GM21447 (cell line): ENCODE measurements at regions not wholly inside any gene's neighbourhood (a gene's known extent, or its start where the extent isn't known, plus 50 kb on each side); places are given as distances from the start of the nearest gene placed in this dataset.

Experiments
- ATAC-seq: cut with Tn5 transposase; IDR thresholded peaks from one replicate; pipeline ENCODE4 v1.9.1; 2021; ENCODE audit not compliant: unreplicated experiment

DNA sequence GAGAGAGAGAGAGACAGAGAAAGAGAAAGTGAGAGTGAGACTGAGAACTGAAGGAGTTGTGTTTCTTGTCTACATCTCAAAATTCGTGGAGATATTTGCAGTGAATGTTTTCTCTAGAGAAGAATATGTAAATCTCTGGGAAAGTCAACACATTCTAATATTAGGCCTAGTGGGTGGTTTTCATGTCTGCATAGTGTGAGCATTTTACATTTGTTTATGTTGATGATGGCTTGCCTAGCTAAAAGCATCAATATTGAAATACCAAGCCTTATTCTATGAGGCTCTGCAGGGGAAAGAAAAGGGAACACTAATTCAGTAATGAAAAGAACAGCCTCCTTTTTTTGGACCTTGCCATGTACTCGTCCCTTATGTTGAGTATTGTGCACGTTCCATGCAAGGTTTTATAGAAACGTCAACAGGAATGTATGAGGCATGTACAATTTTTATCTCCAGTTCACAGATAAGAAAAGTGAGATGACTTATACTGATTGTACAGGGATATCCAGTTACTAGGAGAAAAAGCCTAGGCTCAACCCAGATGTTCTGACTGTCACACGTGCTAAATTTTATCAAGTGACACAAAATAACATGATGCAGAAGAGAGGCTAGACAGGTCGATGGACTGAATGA lies 1288.9 kb upstream of the SLC10A2 start:
- ATAC-seq: no peak

DNA sequence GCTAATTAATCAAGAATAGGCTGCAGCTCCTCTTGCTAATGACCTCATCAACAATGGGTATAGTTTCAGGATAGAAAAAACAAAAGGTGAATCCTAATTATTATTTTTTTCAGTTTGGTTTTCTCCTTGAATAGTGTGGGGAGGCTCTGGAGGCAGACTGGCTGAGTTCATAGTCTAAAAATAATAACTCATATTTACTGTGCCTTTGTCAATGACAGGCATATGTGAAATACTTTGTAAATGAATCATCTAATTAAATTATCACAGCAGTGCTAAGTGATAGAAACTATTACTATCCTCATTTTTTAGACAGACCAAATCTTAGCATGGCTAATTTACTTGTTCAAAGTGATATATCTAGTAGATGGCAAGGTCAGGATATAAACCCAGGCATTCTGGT lies 1261.0 kb upstream of the SLC10A2 start:
- ATAC-seq: no peak

DNA sequence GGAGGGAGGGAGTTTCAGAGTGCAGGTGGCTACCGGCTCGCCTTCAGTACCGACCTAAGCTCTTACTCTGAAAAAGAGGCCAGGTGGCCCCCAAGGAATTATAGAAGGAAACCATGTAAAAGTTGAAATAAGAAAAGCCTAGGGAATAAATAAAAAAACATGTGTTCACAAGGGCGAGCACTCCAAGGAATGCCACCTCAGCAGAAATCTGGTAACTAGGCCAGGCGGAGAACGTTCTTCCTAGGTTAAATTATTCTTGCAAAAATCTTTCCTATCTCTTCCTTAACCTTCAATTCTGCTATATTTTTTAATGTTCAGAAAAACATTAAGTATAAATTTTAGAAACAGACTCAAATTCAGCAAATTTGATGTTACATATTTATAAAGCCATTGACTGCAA lies 1260.3 kb upstream of the SLC10A2 start:
- ATAC-seq: no peak

DNA sequence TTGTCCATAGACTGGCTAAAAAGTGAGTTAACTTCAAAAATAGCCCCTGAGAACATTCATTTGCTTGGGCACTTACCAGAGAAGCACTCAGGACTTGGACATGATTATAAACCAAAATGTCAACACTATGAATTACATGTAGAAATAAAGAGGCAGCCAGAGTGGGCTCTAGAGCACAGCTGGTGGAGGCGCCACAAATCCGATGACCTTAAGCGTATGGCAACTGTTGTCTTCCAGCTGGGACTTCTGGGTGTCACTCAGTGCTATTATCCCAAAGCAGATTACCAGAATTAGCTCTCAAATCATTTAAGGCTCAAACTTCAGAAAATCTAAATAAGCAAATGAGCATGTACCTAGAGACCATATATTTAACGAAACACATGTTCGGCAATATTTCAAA lies 1255.5 kb upstream of the SLC10A2 start:
- ATAC-seq: no peak

DNA sequence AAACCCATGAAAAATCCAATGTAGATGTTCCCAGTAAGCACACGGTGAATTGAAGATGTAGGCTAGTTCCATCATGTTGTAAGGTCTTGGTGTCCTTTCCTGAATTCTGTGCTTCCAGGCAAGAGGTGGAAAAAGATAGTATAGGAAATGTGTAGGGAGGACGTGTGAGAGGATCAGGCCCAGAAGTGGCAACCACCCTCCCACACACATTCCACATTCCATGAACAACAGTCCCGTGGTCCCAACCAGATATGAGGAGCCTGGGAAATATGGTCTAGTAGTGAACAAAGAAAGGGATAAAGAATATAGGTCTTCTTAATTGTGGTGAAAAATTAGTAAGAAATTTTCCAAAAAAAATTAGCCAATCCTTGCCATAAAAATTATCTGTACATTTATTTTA lies 1254.2 kb upstream of the SLC10A2 start:
- no peak for ATAC-seq

DNA sequence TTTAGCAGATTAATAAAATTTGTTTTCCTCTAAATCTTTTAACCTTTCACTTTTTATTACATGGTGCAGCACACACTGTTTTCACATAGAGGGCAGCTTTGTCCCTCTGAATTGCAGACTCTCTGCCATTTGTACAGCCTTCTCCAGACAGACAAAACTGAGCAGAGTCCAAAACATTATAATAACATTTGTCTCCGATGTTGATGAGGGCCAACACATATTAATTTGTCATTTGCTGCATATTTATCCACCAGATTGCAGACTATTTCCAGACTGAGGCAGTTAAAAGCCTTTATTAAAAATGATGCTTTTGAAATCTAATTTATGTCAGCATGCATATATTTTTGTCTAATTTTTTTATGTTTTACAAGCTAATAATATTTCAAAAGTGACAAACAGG lies 1251.9 kb upstream of the SLC10A2 start:
- no peak for ATAC-seq

DNA sequence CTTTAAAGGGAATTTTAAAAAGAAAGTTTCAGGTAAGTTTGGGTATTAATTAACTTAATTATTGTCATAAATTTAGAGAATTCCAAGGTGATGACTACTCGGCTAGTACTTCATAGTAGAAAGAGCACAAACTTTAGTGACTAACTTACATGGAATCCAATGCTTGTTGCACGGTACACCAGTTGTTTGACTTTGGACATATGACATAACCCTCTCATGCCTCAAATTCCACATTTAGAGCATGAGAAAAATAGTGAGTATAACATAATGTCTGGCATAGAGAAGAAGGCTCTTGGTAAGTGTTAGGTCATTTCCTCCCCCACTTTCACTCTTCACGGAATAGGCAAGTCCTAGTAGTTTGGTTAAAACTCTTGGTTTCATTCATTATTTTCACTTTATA lies 1249.4 kb upstream of the SLC10A2 start:
- no peak for ATAC-seq

DNA sequence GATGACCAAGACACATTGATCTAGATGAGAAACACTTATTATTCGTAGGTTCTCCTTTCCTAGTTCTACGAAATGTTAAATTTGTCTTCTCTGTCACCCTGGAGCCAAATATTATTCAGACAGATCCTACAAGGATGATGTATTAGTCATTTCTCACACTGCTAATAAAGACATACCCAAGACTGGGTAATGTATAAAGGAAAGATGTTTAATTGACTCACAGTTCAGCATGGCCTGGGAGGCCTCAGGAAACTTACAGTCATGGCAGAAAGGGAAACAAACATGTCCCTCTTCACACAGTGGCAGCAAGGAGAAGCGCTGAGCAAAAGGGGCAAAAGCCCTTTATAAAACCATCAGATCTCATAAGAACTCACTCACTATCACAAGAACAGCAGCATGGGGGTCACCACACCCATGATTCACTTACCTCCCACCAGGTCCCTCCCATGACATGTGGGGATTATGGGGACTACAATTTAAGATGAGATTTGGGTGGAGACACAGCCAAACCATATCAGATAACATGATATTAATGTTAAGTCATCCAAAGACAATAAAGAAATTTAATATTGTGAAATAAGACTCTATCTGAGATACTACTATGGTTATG lies 1248.8 kb upstream of the SLC10A2 start:
- ATAC-seq: no peak

DNA sequence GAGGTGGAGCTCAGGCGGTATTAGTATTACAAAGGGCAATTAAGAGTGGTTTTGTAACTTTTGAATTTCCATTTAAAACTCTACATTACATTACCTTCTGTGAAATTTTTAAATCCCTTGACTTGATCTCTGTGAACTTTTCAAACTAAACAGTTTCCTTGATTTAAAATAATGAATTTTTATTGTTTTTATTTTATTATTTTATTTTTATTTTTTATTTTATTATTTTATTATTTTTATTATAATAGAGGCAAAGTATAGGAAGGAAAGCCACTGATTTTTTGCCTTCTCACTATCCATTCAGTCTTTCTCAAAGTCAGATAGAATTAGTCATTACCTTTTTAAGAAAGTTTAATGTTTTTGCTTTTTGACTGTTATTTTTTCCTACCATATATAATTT lies 1248.1 kb upstream of the SLC10A2 start:
- no peak for ATAC-seq

DNA sequence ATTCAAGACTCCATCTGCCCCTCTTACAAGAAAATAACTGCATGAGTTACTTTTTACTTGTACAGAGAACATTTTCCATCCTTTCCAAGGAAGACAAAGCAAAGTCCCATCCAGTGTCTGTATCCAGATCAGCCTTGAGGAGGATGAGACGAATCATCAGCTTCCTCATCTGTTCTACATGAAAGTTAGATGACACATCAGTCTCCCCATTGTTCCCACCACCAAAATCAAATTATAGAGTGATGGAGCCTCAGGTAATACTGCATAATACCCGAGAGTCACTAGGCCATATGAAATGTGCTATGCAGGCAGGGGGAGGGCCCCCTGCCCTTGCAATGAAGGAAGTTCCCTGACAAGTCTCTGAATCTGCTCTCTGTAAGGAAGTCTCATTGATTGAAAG lies 1244.6 kb upstream of the SLC10A2 start:
- ATAC-seq: no peak

DNA sequence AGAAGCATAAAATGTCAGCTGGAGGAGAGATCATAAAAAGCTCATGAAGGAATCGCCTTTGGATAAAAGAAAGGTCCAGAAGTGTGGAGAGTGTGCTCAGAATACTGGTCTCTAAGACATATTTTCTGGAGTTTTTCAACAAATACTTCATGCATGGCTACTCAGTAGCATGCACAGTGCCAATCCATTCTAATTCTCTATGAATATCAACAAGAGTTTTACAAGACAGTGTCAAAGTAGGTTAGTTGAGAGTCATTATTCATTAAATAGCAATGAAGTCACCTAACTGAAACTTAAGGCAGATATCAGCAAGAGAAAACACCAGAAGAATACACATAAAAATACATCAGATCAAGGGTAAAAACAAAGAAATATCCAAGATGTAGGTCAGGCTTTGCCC lies 1243.2 kb upstream of the SLC10A2 start:
- no peak for ATAC-seq

DNA sequence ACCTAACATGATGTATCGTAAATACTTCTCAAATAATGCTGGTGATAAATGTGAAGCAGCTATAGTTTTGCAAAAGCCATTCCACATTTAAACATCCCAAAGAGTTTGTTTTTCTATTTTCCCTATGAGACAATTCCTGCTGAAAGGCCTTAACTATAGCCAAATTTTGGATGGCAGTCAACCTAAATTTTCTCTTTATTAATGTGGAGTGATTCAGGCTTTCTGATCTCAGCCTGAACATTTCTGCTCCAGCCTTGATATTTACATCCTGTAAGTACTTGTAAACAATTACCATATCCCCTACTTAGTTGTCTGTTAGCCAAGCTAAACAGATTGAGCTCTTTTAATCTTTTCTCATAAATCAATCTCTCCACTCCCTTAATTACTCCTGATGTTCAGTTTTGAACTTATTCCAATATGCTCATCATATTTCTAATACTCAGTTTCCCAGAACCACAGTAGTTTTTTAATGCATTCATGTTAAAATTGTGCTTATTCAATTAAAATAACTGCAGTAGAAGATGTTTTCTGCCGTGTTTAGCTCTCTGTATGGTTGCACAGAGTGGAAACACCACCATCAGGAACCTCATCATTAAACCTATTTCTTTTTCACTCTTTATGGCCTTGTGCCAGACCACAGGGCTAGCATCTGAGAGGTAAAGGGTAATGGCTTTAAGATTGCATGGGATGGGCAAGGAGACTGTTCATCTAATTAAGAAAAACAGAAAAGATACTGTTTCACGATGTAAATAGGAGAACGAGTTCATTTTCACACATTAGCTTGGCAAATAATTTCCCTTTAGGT lies 1235.2 kb upstream of the SLC10A2 start:
- ATAC-seq: no peak

DNA sequence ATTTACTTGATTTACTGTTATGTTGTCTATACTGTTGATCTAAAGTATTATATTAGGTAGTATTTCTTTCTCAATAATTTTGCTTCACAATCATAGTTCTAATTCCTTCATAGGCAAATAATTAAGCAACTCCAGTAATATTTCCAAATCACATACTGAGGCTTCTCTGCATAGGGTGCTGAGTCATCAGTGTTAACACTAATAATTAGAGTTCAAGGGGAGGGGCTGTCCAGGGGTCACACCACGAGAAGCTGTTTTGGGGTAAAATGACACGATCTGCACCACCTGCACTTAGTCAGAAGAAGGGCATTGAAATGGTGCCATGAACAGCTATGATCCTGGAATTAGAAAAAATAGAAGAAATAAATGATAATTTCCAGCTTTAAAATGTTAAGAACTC lies 1230.9 kb upstream of the SLC10A2 start:
- no peak for ATAC-seq

DNA sequence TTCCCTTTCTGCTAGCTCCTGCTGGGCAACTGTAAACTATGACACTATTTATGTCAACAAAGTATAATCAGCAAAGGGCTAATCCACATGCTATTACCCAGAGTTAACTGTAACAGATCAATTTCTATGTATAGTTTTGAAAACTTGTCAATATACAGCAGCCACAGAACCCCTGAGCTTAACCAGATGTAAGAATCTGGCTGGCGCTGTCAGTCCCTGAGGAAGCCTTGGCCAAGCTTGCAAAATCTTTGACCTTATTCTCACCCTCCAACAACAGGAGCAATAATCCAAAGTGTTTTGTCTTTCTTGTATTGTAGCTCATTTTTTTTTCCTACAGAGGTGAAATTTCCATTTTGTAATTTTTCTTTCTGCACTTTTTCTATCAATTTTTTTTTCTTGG lies 1230.1 kb upstream of the SLC10A2 start:
- ATAC-seq: no peak

DNA sequence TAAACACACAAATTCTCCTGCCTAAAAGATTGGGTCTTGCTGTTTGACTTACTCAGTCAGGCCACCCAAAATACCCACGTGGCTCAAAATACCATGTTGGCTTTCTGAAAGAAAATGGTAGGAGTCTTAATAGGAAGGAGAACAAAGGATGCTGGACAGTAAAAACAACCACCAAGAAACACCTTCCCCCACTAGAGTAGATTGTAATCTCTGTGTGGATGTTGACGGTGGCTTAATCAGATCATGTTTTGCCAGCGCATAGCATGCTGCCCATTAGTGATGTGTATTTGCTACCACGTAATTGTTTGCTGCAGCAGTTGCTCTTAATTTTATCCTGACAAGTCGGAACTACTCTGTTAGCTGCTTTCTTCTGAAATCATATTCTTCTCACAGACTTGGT lies 1229.3 kb upstream of the SLC10A2 start:
- no peak for ATAC-seq

DNA sequence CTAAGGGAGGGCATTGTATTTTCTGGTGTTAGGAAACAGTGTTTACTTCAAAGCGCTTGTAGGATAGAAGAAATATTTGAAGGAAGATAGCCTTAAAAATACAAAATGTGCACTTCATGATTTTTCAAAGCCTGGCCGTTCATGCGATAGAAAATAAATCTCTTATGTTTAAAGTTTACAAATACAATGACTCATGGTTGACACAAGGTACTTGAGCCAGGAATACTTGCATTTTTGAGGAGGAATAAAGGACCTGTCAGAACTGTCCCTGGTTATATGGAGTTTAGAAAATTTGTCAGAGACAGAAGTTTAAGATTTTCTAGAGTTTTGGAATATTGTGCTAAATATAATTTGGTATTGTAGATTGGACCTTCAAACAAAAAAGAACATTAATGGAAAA lies 1223.2 kb upstream of the SLC10A2 start:
- ATAC-seq: no peak

DNA sequence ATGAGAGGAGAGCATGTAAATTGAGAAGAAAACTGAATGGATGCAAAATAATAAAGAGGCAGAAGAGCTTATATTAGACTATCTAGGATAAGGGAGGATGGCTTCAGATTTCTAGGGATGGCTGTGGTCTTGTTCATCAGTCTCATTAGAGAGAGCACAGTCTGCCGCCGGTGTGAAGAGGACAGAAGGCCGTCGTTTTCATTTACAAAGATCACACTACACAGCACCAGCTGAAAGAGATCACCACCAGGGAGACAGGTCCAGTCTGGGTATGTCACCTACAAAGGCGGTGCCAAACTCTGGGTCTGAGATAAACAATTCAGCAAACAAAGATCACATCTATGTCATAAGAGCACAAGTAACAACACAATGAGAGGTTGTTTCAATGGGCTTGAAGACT lies 1222.3 kb upstream of the SLC10A2 start:
- ATAC-seq: no peak

DNA sequence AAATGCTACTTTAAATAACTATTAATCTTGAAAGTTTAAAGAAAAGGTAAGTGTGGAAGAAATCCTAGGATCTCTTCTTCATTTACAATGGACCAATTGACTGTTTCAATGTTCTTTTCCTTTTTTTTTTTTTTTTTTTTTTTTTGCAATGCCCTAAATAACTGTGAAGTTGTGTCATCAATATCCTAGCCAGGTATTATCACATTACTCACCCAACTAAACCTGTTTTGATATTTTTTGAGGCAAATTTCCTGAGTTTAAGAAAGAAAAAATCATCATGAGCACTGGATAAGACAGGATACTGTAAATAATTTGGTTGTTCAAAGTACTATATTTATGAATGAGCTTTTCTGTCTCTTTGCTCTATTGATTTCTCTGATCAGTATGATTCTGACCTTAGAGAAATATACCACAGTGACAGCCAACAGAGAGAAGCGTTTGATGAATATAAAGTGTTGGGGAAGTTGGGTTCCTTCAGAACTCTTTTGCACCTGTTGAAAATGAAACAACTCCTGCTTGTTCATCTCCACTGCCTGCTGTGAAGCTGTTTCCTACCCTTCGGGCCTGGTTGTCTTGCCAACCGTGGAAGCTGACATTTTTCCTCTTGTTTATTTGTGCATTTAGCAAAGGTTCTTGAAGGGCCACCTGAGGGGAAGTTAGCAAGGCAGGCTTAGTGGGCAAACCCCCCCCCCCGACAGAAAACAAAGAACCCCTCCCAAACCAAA lies 1220.5 kb upstream of the SLC10A2 start:
- no peak for ATAC-seq

DNA sequence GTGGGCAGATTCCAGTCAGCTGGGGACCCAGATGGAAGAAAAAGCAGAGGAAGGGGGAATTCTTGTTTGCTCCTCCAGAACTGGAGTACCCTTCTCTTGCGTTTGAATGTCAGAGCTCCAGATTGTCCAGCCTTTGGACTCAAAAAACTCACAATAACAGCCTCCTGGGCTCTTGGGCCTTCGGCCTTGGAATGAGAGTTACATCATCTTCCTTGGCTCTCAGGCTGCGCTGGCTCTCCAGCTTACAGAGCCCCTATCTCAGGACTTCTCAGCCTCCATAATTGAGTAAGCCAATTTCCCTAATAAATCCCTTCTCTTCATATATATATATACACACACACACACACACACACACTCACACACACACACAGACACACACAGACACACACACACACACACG lies 1215.7 kb upstream of the SLC10A2 start:
- ATAC-seq: no peak

DNA sequence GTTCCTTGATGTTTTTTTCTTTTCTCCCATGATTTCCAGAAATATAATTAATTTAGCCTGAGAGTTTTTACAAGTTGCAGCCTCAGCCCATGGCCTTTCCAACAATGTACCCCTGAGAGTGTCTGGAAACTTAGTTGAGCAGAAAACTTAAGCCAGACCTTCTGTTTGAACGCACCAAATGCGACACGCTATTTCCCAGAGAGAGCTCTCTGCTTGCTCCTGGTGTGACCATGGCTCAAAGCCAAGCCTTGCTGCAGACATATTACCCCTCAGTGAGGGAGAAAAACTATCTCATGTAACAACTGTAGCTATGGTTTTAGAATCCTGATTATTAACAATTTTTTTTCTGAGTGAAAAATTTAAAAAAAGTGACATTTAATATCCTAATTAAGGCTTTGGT lies 1204.5 kb upstream of the SLC10A2 start:
- no peak for ATAC-seq

DNA sequence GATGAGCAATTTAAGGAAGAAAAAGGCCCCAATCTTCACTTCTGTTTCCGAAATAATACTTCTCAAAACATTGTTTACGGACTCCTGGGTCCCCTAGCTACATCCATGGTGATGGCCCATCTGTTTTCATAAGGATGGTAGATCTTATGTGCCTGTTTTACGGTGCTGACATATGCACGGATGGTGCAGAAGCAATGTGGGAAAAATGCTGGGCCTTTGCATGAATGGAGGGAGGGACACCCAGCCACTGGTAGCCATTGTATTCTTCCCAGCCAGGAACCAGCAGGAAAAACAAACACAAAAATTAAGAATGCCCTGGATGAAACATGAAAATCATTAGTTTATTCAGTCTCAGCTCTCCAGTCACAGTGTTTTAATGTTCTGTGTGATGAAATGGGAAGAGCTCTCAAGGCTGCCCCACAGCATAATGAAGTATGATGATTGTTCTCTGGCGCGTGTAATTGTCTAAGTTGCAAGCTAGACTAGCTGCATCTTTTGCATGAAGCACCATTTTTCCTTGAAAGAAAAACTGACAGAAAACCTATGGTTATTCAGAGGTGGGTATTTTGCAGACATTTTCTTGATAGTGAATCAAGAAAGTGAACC lies 1201.1 kb upstream of the SLC10A2 start:
- ATAC-seq: no peak
